IMR-90 (cell line): ENCODE measurements at regions not wholly inside any gene's neighbourhood (a gene's known extent, or its start where the extent isn't known, plus 50 kb on each side); places are given as distances from the start of the nearest gene placed in this dataset.

Experiments
- ATAC-seq: fragments of 200-7000 bp; cut with Tn5 transposase; 2 replicates; pipeline ENCODE4 v1.9.1; 2020; ENCODE audit warnings: low read depth, mild to moderate bottlenecking, moderate library complexity
- BruUV-seq: library from RNA; stranded (reverse); fragments of 400-500 nt; replicated peaks from 2 replicates; lab custom pipeline; 2021; lab: Mats Ljungman, UMichigan
- CTCF ChIA-PET: fragments of 300-600 bp; formaldehyde crosslinking; extraction: SDS; loops from one replicate; lab custom pipeline; 2021; ENCODE audit warnings: antibody characterized with exemption; lab: Yijun Ruan, JAX
- POLR2A ChIA-PET: fragments of 300-600 bp; sonication (Branson Sonifier 250); formaldehyde crosslinking; loops from one replicate; lab custom pipeline; 2022; ENCODE audit warnings: antibody characterized with exemption; ENCODE audit not compliant: unreplicated experiment; lab: Charles Lee
- DNase-seq: peaks from one replicate; pipeline ENCODE4 v3.0.0; 2013
- H2AFZ ChIP-seq: replicated peaks from 2 replicates; pipeline ENCODE3; 2013; ENCODE audit warnings: low read length, mild to moderate bottlenecking; ENCODE audit not compliant: poor library complexity
- H2AK5ac ChIP-seq: 2 replicates; pipeline ENCODE4 v1.6.1; 2013; ENCODE audit warnings: low read depth, low read length, inconsistent platforms
- H2AK9ac ChIP-seq: replicated peaks from 2 replicates; pipeline ENCODE3; 2013; ENCODE audit warnings: mild to moderate bottlenecking, low read depth, low read length, moderate library complexity; ENCODE audit not compliant: poor library complexity
- H2BK120ac ChIP-seq: 2 replicates; pipeline ENCODE4 v1.6.1; 2013; ENCODE audit warnings: low read depth, low read length, inconsistent platforms
- H2BK15ac ChIP-seq: 3 replicates; pipeline ENCODE4 v1.6.1; 2013; ENCODE audit warnings: low read depth, low read length, inconsistent platforms
- H2BK20ac ChIP-seq: 2 replicates; pipeline ENCODE4 v1.6.1; 2013; ENCODE audit warnings: low read depth, mild to moderate bottlenecking, inconsistent platforms, low read length, moderate library complexity
- H2BK5ac ChIP-seq: 2 replicates; pipeline ENCODE4 v1.6.1; 2013; ENCODE audit warnings: mild to moderate bottlenecking, low read depth, low read length, inconsistent platforms; ENCODE audit not compliant: poor library complexity, severe bottlenecking
- H3K14ac ChIP-seq: replicated peaks from 2 replicates; pipeline ENCODE4 v1.6.1; 2013; ENCODE audit warnings: low read depth, low read length, inconsistent platforms
- H3K18ac ChIP-seq: 2 replicates; pipeline ENCODE4 v1.6.1; 2013; ENCODE audit warnings: low read depth, low read length, control low read depth
- H3K23ac ChIP-seq: 2 replicates; pipeline ENCODE4 v1.6.1; 2013; ENCODE audit warnings: low read depth, low read length, inconsistent platforms
- H3K27ac ChIP-seq: 2 replicates; pipeline ENCODE4 v1.5.1; 2013; ENCODE audit warnings: mild to moderate bottlenecking, control low read depth, low read length; ENCODE audit not compliant: insufficient read depth
- H3K27me3 ChIP-seq: 2 replicates; pipeline ENCODE4 v1.6.1; 2013; ENCODE audit warnings: low read length; ENCODE audit not compliant: control insufficient read depth, insufficient read depth
- H3K36me3 ChIP-seq: 2 replicates; pipeline ENCODE4 v1.6.1; 2013; ENCODE audit warnings: low read length, mixed read lengths; ENCODE audit not compliant: control insufficient read depth, insufficient read depth
- H3K4ac ChIP-seq: 2 replicates; pipeline ENCODE4 v1.6.1; 2013; ENCODE audit warnings: low read depth, low read length, inconsistent platforms
- H3K4me1 ChIP-seq: 2 replicates; pipeline ENCODE4 v1.6.1; 2013; ENCODE audit warnings: low read length, mixed read lengths; ENCODE audit not compliant: control insufficient read depth, insufficient read depth
- H3K4me2 ChIP-seq: 2 replicates; pipeline ENCODE4 v1.6.1; 2013; ENCODE audit warnings: low read depth, mild to moderate bottlenecking, control low read depth, low read length, moderate library complexity
- H3K4me3 ChIP-seq: 2 replicates; pipeline ENCODE4 v1.5.1; 2013; ENCODE audit warnings: low read depth, mild to moderate bottlenecking, control low read depth, low read length, moderate library complexity; ENCODE audit not compliant: insufficient read depth
- H3K56ac ChIP-seq: 2 replicates; pipeline ENCODE4 v1.6.1; 2013; ENCODE audit warnings: low read length, inconsistent platforms; ENCODE audit not compliant: insufficient read depth; ENCODE audit errors: extremely low read depth
- H3K79me1 ChIP-seq, 2 experiments: 2 replicates each; pipeline ENCODE4 v1.6.1; 2013; ENCODE audit warnings: low read length in 2 of 2, inconsistent platforms in 1 of 2, low read depth in 1 of 2
- H3K9ac ChIP-seq: 2 replicates; pipeline ENCODE4 v1.6.1; 2013; ENCODE audit warnings: low read depth, low read length, control low read depth
- H3K9me1 ChIP-seq: 2 replicates; pipeline ENCODE4 v1.6.1; 2013; ENCODE audit warnings: low read length, inconsistent platforms; ENCODE audit not compliant: insufficient read depth
- H3K9me3 ChIP-seq: 2 replicates; pipeline ENCODE4 v1.6.1; 2013; ENCODE audit warnings: low read length; ENCODE audit not compliant: control insufficient read depth, insufficient read depth
- H4K20me1 ChIP-seq: 2 replicates; pipeline ENCODE4 v1.6.1; 2013; ENCODE audit warnings: low read length, inconsistent platforms; ENCODE audit not compliant: insufficient read depth
- H4K5ac ChIP-seq: 2 replicates; pipeline ENCODE4 v1.6.1; 2013; ENCODE audit warnings: mild to moderate bottlenecking, low read depth, low read length, control low read depth
- H4K8ac ChIP-seq, 2 experiments: 2 replicates each; pipeline ENCODE4 v1.6.1; 2013; ENCODE audit warnings: low read depth in 2 of 2, low read length in 2 of 2, control low read depth in 1 of 2, inconsistent platforms in 1 of 2
- H4K91ac ChIP-seq: 2 replicates; pipeline ENCODE4 v1.6.1; 2013; ENCODE audit warnings: low read depth, low read length, inconsistent platforms; ENCODE audit not compliant: insufficient read depth
- FOS ChIP-seq: fragments of 150-350 bp; IDR thresholded peaks from 2 replicates; pipeline ENCODE4 v1.6.1; 2016; ENCODE audit warnings: low read depth, low read length
- MAFK ChIP-seq: IDR thresholded peaks from 2 replicates; pipeline ENCODE4 v1.6.1; 2012; ENCODE audit warnings: low read depth, low read length, improper control_type of control experiment
- MXI1 ChIP-seq: IDR thresholded peaks from 2 replicates; pipeline ENCODE4 v1.6.1; 2012; ENCODE audit warnings: low read depth, mild to moderate bottlenecking, low read length, moderate library complexity, borderline replicate concordance
- RCOR1 ChIP-seq: IDR thresholded peaks from 2 replicates; pipeline ENCODE4 v1.6.1; 2012; ENCODE audit warnings: mild to moderate bottlenecking, low read length, improper control_type of control experiment; ENCODE audit not compliant: insufficient replicate concordance
- WGBS, 2 experiments: methylation state at CpG; one replicate each; pipeline versions ENCODE4 v1.1.5 to v1.1.7; 2013; ENCODE audit warnings: missing lambda C conversion rate in 2 of 2; ENCODE audit not compliant: insufficient read length in 1 of 2; ENCODE audit errors: extremely low coverage in 2 of 2; 5-methylcytosine and 5-hydroxymethylcytosine counted together
- dilution Hi-C: fragments of 300-500 bp; cut with HindIII; formaldehyde crosslinking; loops from one replicate; pipeline ENCODE4 v1.14.3; 2018; ENCODE audit warnings: low sequenced_read_pairs; ENCODE audit not compliant: unreplicated experiment
- in situ Hi-C: fragments of 300-500 bp; cut with MboI; formaldehyde crosslinking; loops from 3 replicates; pipeline ENCODE4 v1.14.3; 2019; ENCODE audit warnings: low sequenced_read_pairs, inconsistent platforms, mixed read lengths
- intact Hi-C: fragments of 100-400 bp; cut with micrococcal nuclease; formaldehyde crosslinking; loops from 2 replicates; pipeline ENCODE4 v1.10.0; 2022
- TF ChIP-seq, protein P1 (sequence below): fragments of 150-350 bp; IDR thresholded peaks from 2 replicates; pipeline ENCODE4 v1.6.1; 2017; ENCODE audit warnings: mild to moderate bottlenecking, antibody characterized with exemption, low read length, low read depth
- TF ChIP-seq, protein P2 (sequence below): fragments of 150-350 bp; IDR thresholded peaks from 2 replicates; pipeline ENCODE4 v1.6.1; 2016; ENCODE audit warnings: low read depth, mild to moderate bottlenecking, low read length, moderate library complexity, borderline replicate concordance

DNA sequence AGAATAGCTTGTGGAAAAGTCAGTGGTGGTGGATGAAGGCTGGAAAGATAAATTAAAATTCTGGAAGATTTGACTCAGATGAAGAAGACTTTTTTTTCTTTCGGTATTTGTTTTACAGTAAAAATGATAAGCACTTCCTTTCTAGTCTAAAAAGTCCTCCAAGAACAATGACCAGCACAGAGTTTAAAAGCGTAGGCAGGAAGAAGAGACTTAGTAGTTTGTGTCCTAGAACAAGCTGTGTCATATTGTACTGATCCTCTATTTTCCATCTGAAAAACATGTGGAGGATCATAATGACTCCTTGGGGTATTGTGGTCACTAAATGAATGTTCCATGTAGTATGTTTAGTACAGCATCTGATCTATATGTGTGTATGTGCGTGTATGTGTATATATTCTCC, 132.4 kb upstream of the FSHR start:
- H3K4me1 ChIP-seq = no peaks in the 10 kb centered on the region
- H3K36me3 ChIP-seq = no peaks in the 10 kb centered on the region
- no peak overlapping the region for H3K4me3 ChIP-seq
- in situ Hi-C loops (no loop called here), dilution Hi-C loops (no loop called here), intact Hi-C loops (no loop called here)
- no peak overlapping the region for H3K4ac ChIP-seq
- H3K18ac ChIP-seq = no peak overlapping the region
- H3K56ac ChIP-seq = no peak overlapping the region
- no peak overlapping the region for H2BK5ac ChIP-seq
- H3K9ac ChIP-seq = no peak overlapping the region
- no peaks in the 10 kb centered on the region for H3K79me1 ChIP-seq
- H4K20me1 ChIP-seq = no peaks in the 10 kb centered on the region
- no peak overlapping the region for H3K23ac ChIP-seq
- TF ChIP-seq, protein P1, sequence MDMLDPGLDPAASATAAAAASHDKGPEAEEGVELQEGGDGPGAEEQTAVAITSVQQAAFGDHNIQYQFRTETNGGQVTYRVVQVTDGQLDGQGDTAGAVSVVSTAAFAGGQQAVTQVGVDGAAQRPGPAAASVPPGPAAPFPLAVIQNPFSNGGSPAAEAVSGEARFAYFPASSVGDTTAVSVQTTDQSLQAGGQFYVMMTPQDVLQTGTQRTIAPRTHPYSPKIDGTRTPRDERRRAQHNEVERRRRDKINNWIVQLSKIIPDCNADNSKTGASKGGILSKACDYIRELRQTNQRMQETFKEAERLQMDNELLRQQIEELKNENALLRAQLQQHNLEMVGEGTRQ = no peak
- no peak for TF ChIP-seq FOS
- no peak for TF ChIP-seq RCOR1
- TF ChIP-seq MXI1 = no peak
- TF ChIP-seq, protein P2, sequence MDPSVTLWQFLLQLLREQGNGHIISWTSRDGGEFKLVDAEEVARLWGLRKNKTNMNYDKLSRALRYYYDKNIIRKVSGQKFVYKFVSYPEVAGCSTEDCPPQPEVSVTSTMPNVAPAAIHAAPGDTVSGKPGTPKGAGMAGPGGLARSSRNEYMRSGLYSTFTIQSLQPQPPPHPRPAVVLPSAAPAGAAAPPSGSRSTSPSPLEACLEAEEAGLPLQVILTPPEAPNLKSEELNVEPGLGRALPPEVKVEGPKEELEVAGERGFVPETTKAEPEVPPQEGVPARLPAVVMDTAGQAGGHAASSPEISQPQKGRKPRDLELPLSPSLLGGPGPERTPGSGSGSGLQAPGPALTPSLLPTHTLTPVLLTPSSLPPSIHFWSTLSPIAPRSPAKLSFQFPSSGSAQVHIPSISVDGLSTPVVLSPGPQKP = no peak
- no peak for TF ChIP-seq MAFK
- POLR2A ChIA-PET = no interaction called here
- WGBS, 2 experiments = no CpG with 5 or more reads among the region's 3 CpGs
- H3K27me3 ChIP-seq = no peaks in the 10 kb centered on the region
- no peak overlapping the region for H4K5ac ChIP-seq
- H3K27ac ChIP-seq = no peak overlapping the region
- no TSS peak for BruUV-seq
- no peak overlapping the region for H3K4me2 ChIP-seq
- H2AK5ac ChIP-seq = no peak overlapping the region
- ATAC-seq = no peak
- no peak for DNase-seq
- CTCF ChIA-PET = no interaction called here
- no peaks in the 10 kb centered on the region for H3K9me1 ChIP-seq
- no peak overlapping the region for H2BK20ac ChIP-seq
- H4K91ac ChIP-seq = no peak overlapping the region
- no peak overlapping the region for H3K14ac ChIP-seq
- H2AFZ ChIP-seq = no peak overlapping the region
- H4K8ac ChIP-seq = no peak overlapping the region
- no peak overlapping the region for H2AK9ac ChIP-seq
- no peaks in the 10 kb centered on the region for H3K9me3 ChIP-seq
- no peak overlapping the region for H2BK120ac ChIP-seq
- H2BK15ac ChIP-seq = no peak overlapping the region
